ENCODE measurements at regions not wholly inside any gene's neighbourhood (a gene's known extent, or its start where the extent isn't known, plus 50 kb on each side); places are given as distances from the start of the nearest gene placed in this dataset.

DNA sequence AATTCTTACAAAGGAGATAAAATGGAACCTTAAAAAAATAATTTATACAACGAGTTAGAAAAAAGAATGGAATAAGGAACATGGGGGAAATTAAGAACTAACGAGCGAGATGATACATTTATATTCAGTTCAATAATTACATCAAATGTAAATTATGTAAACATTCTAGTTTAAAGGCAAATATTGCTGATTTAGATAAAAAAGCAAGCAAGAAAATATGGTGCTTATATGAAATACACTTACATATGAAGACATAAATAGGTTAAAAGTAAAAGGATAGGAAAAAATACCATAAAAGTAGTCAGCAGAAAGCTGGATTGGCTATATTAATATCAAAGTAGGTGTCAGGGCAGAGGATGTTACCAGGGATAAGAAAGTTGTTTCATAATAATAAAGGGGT is 127.0 kb upstream of the AHR start:
- TF ChIP-seq CTCF (IDR thresholded peaks at IDR 0.05) (no peak), POLR2A (IDR thresholded peaks at IDR 0.05) (no peak)

All from uterus (tissue), 2 donors.